Stimulated activated effector memory CD8-positive, alpha-beta T cell treated with anti-CD3 and anti-CD28 coated beads, Interleukin-12 subunit alpha, Interleukin-12 subunit beta, amount 100 ng/mL, for 72 hours (primary cell): ENCODE measurements at regions not wholly inside any gene's neighbourhood (a gene's known extent, or its start where the extent isn't known, plus 50 kb on each side); places are given as distances from the start of the nearest gene placed in this dataset.
"Not testable (repeated sequence)": the region's sequence is repeated elsewhere in the genome, so short reads cannot be mapped to it uniquely, and the experiment has no call there.

Experiments used
- ATAC-seq: fragments of 150-1000 bp; cut with Tn5 transposase; 2 replicates; pipeline ENCODE4 v1.10.0; 2021
- DNase-seq, 2 donors: peaks; one replicate each; pipeline ENCODE4 v3.0.0; 2021 to 2022; ENCODE audit warnings: low spot score in 2 of 2
- H3K27ac Mint-ChIP-seq: one replicate; pipeline ENCODE4 v1.8.0; 2022; ENCODE audit warnings: mild to moderate bottlenecking, mixed read lengths
- H3K36me3 Mint-ChIP-seq: one replicate; pipeline ENCODE4 v1.8.0; 2022; ENCODE audit warnings: mild to moderate bottlenecking, mixed read lengths
- H3K4me1 Mint-ChIP-seq: one replicate; pipeline ENCODE4 v1.8.0; 2022; ENCODE audit warnings: mixed read lengths
- H3K4me3 Mint-ChIP-seq: one replicate; pipeline ENCODE4 v1.8.0; 2022; ENCODE audit warnings: mild to moderate bottlenecking, mixed read lengths
- H3K9me3 Mint-ChIP-seq: one replicate; pipeline ENCODE4 v1.8.0; 2022; ENCODE audit warnings: mixed read lengths

DNA sequence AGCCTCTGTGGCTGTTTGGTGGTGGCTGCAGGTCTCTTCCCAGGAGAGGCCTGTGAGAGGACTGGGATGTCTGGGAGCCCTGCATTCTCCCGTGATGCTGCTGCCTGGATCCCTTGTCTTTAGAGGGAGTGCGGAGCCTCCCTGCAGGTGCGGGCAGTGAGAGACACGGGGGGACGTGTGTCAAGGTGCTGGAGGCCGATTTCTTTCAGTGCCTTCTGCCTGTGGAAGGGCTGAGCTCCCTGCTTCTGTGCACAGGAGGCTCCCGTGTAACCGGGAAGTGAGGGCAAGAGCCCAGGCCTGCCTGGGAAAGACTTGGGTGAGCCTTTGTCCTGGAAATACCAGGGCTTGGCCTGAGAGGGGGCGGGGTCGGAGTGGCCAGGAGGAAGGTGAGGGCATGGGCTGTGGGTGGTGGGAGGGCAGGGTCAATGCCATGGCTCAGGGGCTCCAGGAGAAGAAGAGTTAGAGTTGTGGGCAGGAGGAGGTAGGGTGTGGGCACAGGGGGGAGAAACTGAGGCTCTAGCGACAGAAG, 372.2 kb downstream of the TMEM121 start:
- H3K36me3 Mint-ChIP-seq = no peaks in the 10 kb centered on the region
- no peaks in the 10 kb centered on the region for H3K4me1 Mint-ChIP-seq
- no peaks in the 10 kb centered on the region for H3K9me3 Mint-ChIP-seq
- DNase-seq = no peak
- ATAC-seq = no peak
- no peak overlapping the region for H3K27ac Mint-ChIP-seq
- H3K4me3 Mint-ChIP-seq = no peak overlapping the region

DNA sequence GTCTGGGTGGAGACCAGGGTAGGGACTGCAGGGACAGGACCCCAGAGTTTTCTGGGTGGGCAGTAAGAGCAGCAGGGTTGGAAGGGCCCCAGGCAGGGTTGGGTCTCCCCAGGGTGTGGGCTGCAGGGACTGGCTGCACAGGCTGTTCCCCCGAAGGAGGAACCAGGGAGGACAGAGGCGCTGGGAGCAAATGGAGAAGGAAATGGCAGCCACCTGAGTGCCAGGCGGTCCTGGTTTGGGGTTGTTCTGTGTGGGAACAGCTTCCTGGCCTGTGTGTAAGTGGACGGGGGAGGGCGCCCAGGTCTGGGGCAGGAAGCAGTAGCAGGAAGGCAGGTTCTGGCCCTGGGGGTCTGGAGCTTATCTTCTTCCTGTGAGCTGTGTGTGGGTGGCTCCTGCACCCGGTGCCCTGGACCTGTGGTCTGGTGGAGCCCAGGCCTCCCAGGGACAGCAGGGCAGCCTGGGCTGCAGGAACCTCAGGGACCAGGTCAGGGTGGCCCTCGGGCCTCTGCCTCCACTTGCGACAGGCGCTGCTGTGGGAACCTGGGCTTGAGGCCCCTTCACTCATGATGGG, 372.8 kb downstream of the TMEM121 start:
- ATAC-seq = no peak
- Mint-ChIP-seq H3K27ac (no peak overlapping the region), H3K36me3 (no peaks in the 10 kb centered on the region), H3K9me3 (no peaks in the 10 kb centered on the region), H3K4me1 (no peaks in the 10 kb centered on the region), H3K4me3 (no peak overlapping the region)
- DNase-seq = no peak

DNA sequence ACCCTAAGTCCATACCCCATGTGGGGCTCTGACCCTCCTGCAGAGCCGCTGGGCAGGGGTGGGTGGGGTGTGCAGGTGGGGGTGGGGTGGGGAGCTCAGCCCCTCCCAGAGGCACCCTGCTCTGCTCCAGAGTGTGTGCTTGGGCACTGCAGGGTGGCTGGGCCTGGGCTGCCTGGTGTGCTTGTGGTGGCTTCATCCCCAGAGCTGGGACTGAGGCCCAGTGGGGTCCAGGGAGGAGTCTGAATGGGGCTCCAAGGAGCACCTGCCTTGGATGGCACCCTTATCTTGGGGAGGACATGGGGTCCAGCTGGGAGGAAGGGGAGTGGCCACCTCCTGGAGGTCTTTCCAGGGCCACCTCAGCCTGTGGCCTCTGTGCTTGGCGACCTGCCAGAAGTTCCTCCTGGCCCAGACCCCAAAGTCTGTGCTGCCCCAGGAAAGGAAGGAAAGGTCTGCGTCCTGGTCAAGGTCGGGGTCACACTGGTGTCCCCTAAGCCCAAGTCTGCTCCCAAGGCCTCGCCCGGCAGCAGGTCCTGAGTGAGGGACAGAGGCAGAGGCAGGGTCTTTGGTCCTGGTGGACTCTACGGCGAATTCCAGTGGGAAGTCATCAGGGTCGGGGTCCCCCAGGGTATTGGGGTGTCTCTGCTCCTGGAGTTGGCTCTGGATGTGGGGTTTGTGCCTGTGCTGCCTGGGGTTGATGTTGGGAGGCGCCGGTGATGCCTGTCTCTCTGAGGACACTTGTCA, 373.4 kb downstream of the TMEM121 start:
- no peak for DNase-seq
- H3K27ac Mint-ChIP-seq = no peak overlapping the region
- no peak for ATAC-seq
- H3K9me3 Mint-ChIP-seq = no peaks in the 10 kb centered on the region
- no peak overlapping the region for H3K4me3 Mint-ChIP-seq
- no peaks in the 10 kb centered on the region for H3K36me3 Mint-ChIP-seq
- H3K4me1 Mint-ChIP-seq = no peaks in the 10 kb centered on the region

GRCh38 chr14:105900398-105901160, 374.2 kb downstream of the TMEM121 start:
- Mint-ChIP-seq H3K4me3 (no peak overlapping the region), H3K36me3 (no peaks in the 10 kb centered on the region)
- no peak for ATAC-seq

DNA sequence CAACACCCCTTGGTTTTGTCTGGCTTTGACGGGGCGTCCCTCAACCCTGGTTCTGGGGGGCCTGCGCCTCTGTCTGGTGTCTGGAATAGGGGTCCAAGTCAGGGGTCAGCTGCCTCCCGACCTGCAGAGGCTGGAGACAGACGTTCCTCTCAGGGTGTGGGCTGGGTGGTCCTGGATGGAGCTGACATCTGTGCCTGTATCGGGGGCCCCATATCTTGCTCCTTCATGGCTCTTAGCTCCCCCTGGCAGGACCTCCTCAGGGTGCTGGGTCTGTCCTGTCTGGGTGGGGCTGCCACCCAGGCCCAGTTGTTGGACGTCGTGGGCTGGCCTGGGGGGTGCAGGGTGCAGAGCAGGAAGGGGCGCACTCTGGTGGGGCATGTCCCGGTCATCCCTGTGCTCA, 374.8 kb downstream of the TMEM121 start:
- H3K27ac Mint-ChIP-seq = no peak overlapping the region
- H3K9me3 Mint-ChIP-seq = no peaks in the 10 kb centered on the region
- ATAC-seq (no peak), DNase-seq (no peak)
- H3K36me3 Mint-ChIP-seq = no peaks in the 10 kb centered on the region
- H3K4me1 Mint-ChIP-seq = no peaks in the 10 kb centered on the region
- no peak overlapping the region for H3K4me3 Mint-ChIP-seq

More at GRCh38 chr14:105900398-105901160, 374.2 kb downstream of the TMEM121 start:
- Mint-ChIP-seq H3K9me3 (no peaks in the 10 kb centered on the region), H3K4me1 (no peaks in the 10 kb centered on the region), H3K27ac (no peak overlapping the region)
- no peak for DNase-seq

- ATAC-seq (no peak), DNase-seq (no peak)
- no peaks in the 10 kb centered on the region for H3K4me1 Mint-ChIP-seq
- no peaks in the 10 kb centered on the region for H3K36me3 Mint-ChIP-seq
- no peaks in the 10 kb centered on the region for H3K9me3 Mint-ChIP-seq
- H3K27ac Mint-ChIP-seq = no peak overlapping the region
- H3K4me3 Mint-ChIP-seq = no peak overlapping the region
Observed at GRCh38 chr14:105902131-105902898, 375.9 kb downstream of the TMEM121 start.

DNA sequence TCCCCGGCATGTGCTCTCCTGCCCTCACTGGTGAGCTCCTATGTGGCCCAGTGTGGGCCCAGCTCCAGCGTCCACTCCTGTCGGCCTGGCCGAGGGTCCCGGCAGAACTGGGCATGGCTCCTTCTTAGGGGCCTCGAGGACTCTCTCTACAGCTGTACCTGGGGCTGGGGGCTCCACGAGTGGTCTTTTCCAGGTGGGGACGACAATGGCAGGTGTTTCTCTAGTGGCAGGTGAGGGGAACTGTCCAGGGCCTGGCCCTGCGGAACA, 376.4 kb downstream of the TMEM121 start:
- not testable (repeated sequence) for H3K4me1 Mint-ChIP-seq, H3K9me3 Mint-ChIP-seq, H3K4me3 Mint-ChIP-seq, DNase-seq, H3K27ac Mint-ChIP-seq, ATAC-seq, H3K36me3 Mint-ChIP-seq

DNA sequence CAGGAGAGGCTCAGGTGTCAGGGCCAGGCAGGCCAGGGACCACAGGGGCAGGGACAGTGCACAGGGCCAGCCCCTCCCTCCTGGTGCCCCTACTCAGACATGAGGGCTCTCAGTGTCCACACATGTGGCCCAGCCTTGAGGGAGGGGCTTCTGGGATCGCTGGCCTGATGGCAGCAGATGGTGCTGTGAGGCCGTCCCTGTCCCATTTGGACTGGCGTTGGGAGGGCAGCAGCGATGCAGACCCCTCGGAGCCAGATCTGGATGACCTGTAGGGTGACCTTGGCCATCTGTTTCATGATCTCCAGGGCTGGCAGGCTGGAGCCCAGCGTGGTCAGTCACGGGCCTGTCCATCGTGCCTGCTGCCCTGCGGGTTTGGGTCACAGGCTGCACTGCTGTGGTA, 377.6 kb downstream of the TMEM121 start:
- H3K4me1 Mint-ChIP-seq = peaks cover 11% of the 10 kb centered on the region
- no peak for ATAC-seq
- H3K27ac Mint-ChIP-seq = no peak overlapping the region
- H3K36me3 Mint-ChIP-seq = no peaks in the 10 kb centered on the region
- H3K4me3 Mint-ChIP-seq = no peak overlapping the region
- no peak for DNase-seq
- no peaks in the 10 kb centered on the region for H3K9me3 Mint-ChIP-seq

GRCh38 chr14:105904379-105904778, 378.0 kb downstream of the TMEM121 start:
- Mint-ChIP-seq H3K36me3 (no peaks in the 10 kb centered on the region), H3K27ac (no peak overlapping the region), H3K4me1 (peaks cover 11% of the 10 kb centered on the region), H3K9me3 (no peaks in the 10 kb centered on the region), H3K4me3 (no peak overlapping the region)
- ATAC-seq (no peak), DNase-seq (no peak)

DNA sequence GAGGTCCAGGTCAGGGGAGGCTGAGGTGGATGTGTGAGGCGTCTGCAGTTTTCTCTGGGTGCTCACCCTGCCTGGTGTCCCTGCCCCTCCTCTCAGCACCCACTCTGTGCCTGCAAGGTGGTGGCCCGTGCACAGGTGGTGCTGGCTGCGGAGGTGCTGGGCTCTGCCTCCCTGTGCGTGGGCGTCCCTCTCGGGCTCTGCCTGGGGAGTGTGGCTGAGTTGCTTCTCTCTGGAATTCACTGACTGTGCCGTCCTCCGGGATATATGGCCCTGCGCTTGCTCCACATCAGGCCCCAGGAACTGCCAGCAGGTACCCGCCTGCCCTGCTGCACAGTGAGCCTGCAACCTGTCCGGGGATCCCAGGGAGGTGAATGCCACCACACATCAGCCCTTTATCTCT, 379.1 kb downstream of the TMEM121 start:
- Mint-ChIP-seq H3K9me3 (no peaks in the 10 kb centered on the region), H3K27ac (no peak overlapping the region), H3K36me3 (no peaks in the 10 kb centered on the region), H3K4me3 (no peak overlapping the region), H3K4me1 (peaks cover 14% of the 10 kb centered on the region)
- DNase-seq (no peak), ATAC-seq (no peak)

- no peak for DNase-seq
- Mint-ChIP-seq H3K36me3 (no peaks in the 10 kb centered on the region), H3K4me1 (peaks cover 15% of the 10 kb centered on the region), H3K4me3 (no peak overlapping the region), H3K9me3 (no peaks in the 10 kb centered on the region), H3K27ac (no peak overlapping the region)
- ATAC-seq = no peak
Observed at GRCh38 chr14:105907276-105907675, 380.9 kb downstream of the TMEM121 start.

GRCh38 chr14:105908006-105908405, 381.6 kb downstream of the TMEM121 start:
- Mint-ChIP-seq H3K9me3 (no peaks in the 10 kb centered on the region), H3K4me1 (peaks cover 15% of the 10 kb centered on the region), H3K36me3 (no peaks in the 10 kb centered on the region), H3K27ac (peak overlapping the region; percentile 74), H3K4me3 (no peak overlapping the region)
- DNase-seq (no peak), ATAC-seq (no peak)

- peak overlapping the region; percentile 74 for H3K27ac Mint-ChIP-seq
- no peaks in the 10 kb centered on the region for H3K36me3 Mint-ChIP-seq
- H3K4me3 Mint-ChIP-seq = no peak overlapping the region
- ATAC-seq (no peak), DNase-seq (no peak)
- no peaks in the 10 kb centered on the region for H3K9me3 Mint-ChIP-seq
- peaks cover 15% of the 10 kb centered on the region for H3K4me1 Mint-ChIP-seq
Observed at GRCh38 chr14:105908481-105908911, 382.1 kb downstream of the TMEM121 start.

DNA sequence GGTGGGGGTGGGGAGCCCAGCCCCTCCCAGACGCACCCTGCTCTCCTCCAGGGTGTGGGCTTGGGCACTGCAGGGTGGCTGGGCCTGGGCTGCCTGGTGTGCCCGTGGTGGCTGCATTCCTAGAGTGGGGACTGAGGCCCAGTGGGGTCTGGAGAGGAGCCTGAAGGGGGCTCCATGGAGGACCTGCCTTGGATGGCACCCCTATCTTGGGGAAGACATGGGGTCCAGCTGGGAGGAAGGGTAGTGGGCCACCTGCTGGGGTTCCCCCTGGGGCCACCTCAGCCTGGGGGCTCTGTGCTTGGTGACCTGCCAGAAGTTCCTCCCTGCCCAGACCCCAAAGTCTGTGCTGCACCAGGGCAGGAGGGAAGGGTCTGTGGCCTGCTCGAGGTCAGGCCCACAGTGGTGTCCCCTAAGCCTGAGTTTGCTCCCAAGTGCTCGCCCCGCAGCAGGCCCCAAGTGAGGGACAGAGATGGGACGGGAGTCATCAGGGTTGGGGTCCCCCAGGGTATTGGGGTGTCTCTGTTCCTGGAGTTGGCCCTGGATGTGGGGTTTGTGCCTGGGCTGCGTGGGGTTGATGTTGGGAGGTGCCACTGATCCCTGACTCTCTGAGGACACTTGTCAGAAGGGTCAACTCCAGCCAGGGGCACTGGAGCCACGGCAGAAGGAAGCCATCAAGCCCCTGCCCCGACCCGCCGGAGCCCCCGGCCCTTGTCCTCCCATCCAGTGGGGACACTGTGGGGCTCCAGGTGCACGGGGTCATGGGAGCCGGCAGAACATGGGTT, 382.9 kb downstream of the TMEM121 start:
- no peaks in the 10 kb centered on the region for H3K9me3 Mint-ChIP-seq
- H3K36me3 Mint-ChIP-seq = no peaks in the 10 kb centered on the region
- peaks cover 15% of the 10 kb centered on the region for H3K4me1 Mint-ChIP-seq
- no peak for ATAC-seq
- H3K4me3 Mint-ChIP-seq = no peak overlapping the region
- no peak overlapping the region for H3K27ac Mint-ChIP-seq
- no peak for DNase-seq

GRCh38 chr14:105909828-105910120, 383.4 kb downstream of the TMEM121 start:
- not testable (repeated sequence) for H3K36me3 Mint-ChIP-seq, DNase-seq, H3K9me3 Mint-ChIP-seq, H3K4me3 Mint-ChIP-seq, ATAC-seq, H3K27ac Mint-ChIP-seq
- H3K4me1 Mint-ChIP-seq = peaks cover 15% of the 10 kb centered on the region
